ENCODE measurements at regions not wholly inside any gene's neighbourhood (a gene's known extent, or its start where the extent isn't known, plus 50 kb on each side); places are given as distances from the start of the nearest gene placed in this dataset.

- TF ChIP-seq JUND (IDR thresholded peaks at IDR 0.05; ENCODE audit: low read depth) = no peak
- in situ Hi-C loops (cut with HindIII; ENCODE audit: low pct_unique_long_range_greater_than_20kb, low sequenced_read_pairs) = no loop called here
These were observed 390.4 kb downstream of the CMPK2 start for GRCh38 chr2:6475155-6475940.

GRCh38 chr2:6480514-6480913 is 385.2 kb downstream of the CMPK2 start:
- TF ChIP-seq JUND (IDR thresholded peaks at IDR 0.05; ENCODE audit: low read depth) = no peak
- in situ Hi-C loops (cut with HindIII; ENCODE audit: low pct_unique_long_range_greater_than_20kb, low sequenced_read_pairs) = no loop called here
- no peak for DNase-seq (ENCODE audit: low read depth in 1 of 2, low spot score in 1 of 2)

More at GRCh38 chr2:6475155-6475940, 390.4 kb downstream of the CMPK2 start:
- no peak for DNase-seq (ENCODE audit: low read depth in 1 of 2, low spot score in 1 of 2)

GRCh38 chr2:6482256-6482655 is 383.5 kb downstream of the CMPK2 start:
- DNase-seq (ENCODE audit: low read depth in 1 of 2, low spot score in 1 of 2) = no peak
- TF ChIP-seq JUND (IDR thresholded peaks at IDR 0.05; ENCODE audit: low read depth) = no peak
- in situ Hi-C loops (cut with HindIII; ENCODE audit: low pct_unique_long_range_greater_than_20kb, low sequenced_read_pairs) = no loop called here

- no peak for DNase-seq (ENCODE audit: low read depth in 1 of 2, low spot score in 1 of 2)
- no peak for TF ChIP-seq JUND (IDR thresholded peaks at IDR 0.05; ENCODE audit: low read depth)
- in situ Hi-C loops (cut with HindIII; ENCODE audit: low pct_unique_long_range_greater_than_20kb, low sequenced_read_pairs) = no loop called here
These were observed 377.9 kb downstream of the CMPK2 start for GRCh38 chr2:6487765-6488164.

GRCh38 chr2:6492573-6492972 is 373.1 kb downstream of the CMPK2 start:
- in situ Hi-C loops (cut with HindIII; ENCODE audit: low pct_unique_long_range_greater_than_20kb, low sequenced_read_pairs) = no loop called here
- TF ChIP-seq JUND (IDR thresholded peaks at IDR 0.05; ENCODE audit: low read depth) = no peak
- DNase-seq (ENCODE audit: low read depth in 1 of 2, low spot score in 1 of 2) = no peak

GRCh38 chr2:6493266-6493665 is 372.4 kb downstream of the CMPK2 start:
- TF ChIP-seq JUND (IDR thresholded peaks at IDR 0.05; ENCODE audit: low read depth) = no peak
- in situ Hi-C loops (cut with HindIII; ENCODE audit: low pct_unique_long_range_greater_than_20kb, low sequenced_read_pairs) = no loop called here
- no peak for DNase-seq (ENCODE audit: low read depth in 1 of 2, low spot score in 1 of 2)

GRCh38 chr2:6493669-6494068 is 372.0 kb downstream of the CMPK2 start:
- in situ Hi-C loops (cut with HindIII; ENCODE audit: low pct_unique_long_range_greater_than_20kb, low sequenced_read_pairs) = no loop called here
- TF ChIP-seq JUND (IDR thresholded peaks at IDR 0.05; ENCODE audit: low read depth) = no peak
- DNase-seq (ENCODE audit: low read depth in 1 of 2, low spot score in 1 of 2) = no peak

GRCh38 chr2:6495466-6495865 is 370.2 kb downstream of the CMPK2 start:
- no peak for DNase-seq (ENCODE audit: low read depth in 1 of 2, low spot score in 1 of 2)
- in situ Hi-C loops (cut with HindIII; ENCODE audit: low pct_unique_long_range_greater_than_20kb, low sequenced_read_pairs) = no loop called here
- TF ChIP-seq JUND (IDR thresholded peaks at IDR 0.05; ENCODE audit: low read depth) = no peak

GRCh38 chr2:6496376-6496775 is 369.3 kb downstream of the CMPK2 start:
- in situ Hi-C loops (cut with HindIII; ENCODE audit: low pct_unique_long_range_greater_than_20kb, low sequenced_read_pairs) = no loop called here
- no peak for TF ChIP-seq JUND (IDR thresholded peaks at IDR 0.05; ENCODE audit: low read depth)
- no peak for DNase-seq (ENCODE audit: low read depth in 1 of 2, low spot score in 1 of 2)

- in situ Hi-C loops (cut with HindIII; ENCODE audit: low pct_unique_long_range_greater_than_20kb, low sequenced_read_pairs) = no loop called here
- TF ChIP-seq JUND (IDR thresholded peaks at IDR 0.05; ENCODE audit: low read depth) = no peak
These were observed 368.7 kb downstream of the CMPK2 start for GRCh38 chr2:6497048-6497447.

GRCh38 chr2:6498841-6499240 is 366.9 kb downstream of the CMPK2 start:
- DNase-seq (ENCODE audit: low read depth in 1 of 2, low spot score in 1 of 2) = no peak
- in situ Hi-C loops (cut with HindIII; ENCODE audit: low pct_unique_long_range_greater_than_20kb, low sequenced_read_pairs) = no loop called here
- no peak for TF ChIP-seq JUND (IDR thresholded peaks at IDR 0.05; ENCODE audit: low read depth)

More at GRCh38 chr2:6497048-6497447, 368.7 kb downstream of the CMPK2 start:
- no peak for DNase-seq (ENCODE audit: low read depth in 1 of 2, low spot score in 1 of 2)

- DNase-seq (ENCODE audit: low read depth in 1 of 2, low spot score in 1 of 2) = no peak
- TF ChIP-seq JUND (IDR thresholded peaks at IDR 0.05; ENCODE audit: low read depth) = no peak
- in situ Hi-C loops (cut with HindIII; ENCODE audit: low pct_unique_long_range_greater_than_20kb, low sequenced_read_pairs) = no loop called here
These were observed 366.0 kb downstream of the CMPK2 start for GRCh38 chr2:6499691-6500090.

GRCh38 chr2:6506361-6506794 is 359.3 kb downstream of the CMPK2 start:
- DNase-seq (ENCODE audit: low read depth in 1 of 2, low spot score in 1 of 2) = peak in 1 of 2 experiments; percentile 1
- in situ Hi-C loops (cut with HindIII; ENCODE audit: low pct_unique_long_range_greater_than_20kb, low sequenced_read_pairs) = no loop called here
- TF ChIP-seq JUND (IDR thresholded peaks at IDR 0.05; ENCODE audit: low read depth) = no peak

GRCh38 chr2:6506859-6507258 is 358.8 kb downstream of the CMPK2 start:
- no peak for DNase-seq (ENCODE audit: low read depth in 1 of 2, low spot score in 1 of 2)

More at GRCh38 chr2:6506859-6507258, 358.8 kb downstream of the CMPK2 start:
- no peak for TF ChIP-seq JUND (IDR thresholded peaks at IDR 0.05; ENCODE audit: low read depth)
- in situ Hi-C loops (cut with HindIII; ENCODE audit: low pct_unique_long_range_greater_than_20kb, low sequenced_read_pairs) = no loop called here
